GM12864 (cell line): ENCODE measurements at regions not wholly inside any gene's neighbourhood (a gene's known extent, or its start where the extent isn't known, plus 50 kb on each side); places are given as distances from the start of the nearest gene placed in this dataset.
A peak's percentile ranks its signal among the peaks of the same experiment; 100 is the strongest.

ENCODE experiments used
- DNase-seq: peaks from one replicate; pipeline ENCODE4 v3.0.0-alpha.2; 2011; ENCODE audit warnings: low read depth
- H3K4me3 ChIP-seq: 2 replicates; pipeline ENCODE4 v1.5.1; 2011; ENCODE audit warnings: mild to moderate bottlenecking, low read depth, low read length, control low read depth
- TF ChIP-seq, protein P1 (sequence below): IDR thresholded peaks from 2 replicates; pipeline ENCODE4 v1.5.1; 2011; ENCODE audit warnings: low read depth, mild to moderate bottlenecking, moderate library complexity, low read length, control low read depth, inconsistent platforms; ENCODE audit errors: missing control alignments

DNA sequence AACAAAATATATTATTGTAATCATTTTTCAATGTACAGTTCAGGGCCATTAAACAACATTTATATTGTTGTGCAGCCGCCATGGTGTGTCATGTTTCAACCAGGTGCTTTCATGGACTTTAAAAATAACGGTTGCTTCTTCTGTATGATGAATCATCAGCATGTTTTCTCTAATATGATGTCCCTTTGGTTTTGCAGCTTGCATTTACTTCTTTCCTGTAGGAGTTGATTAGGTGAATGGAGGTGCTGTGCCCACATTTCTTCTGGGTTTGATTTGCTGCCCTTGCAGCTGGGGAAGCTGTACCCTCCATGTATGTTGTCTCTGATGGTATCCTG is 54.9 kb upstream of the TULP4 start:
- H3K4me3 ChIP-seq = no peak overlapping the region
- TF ChIP-seq, protein P1, sequence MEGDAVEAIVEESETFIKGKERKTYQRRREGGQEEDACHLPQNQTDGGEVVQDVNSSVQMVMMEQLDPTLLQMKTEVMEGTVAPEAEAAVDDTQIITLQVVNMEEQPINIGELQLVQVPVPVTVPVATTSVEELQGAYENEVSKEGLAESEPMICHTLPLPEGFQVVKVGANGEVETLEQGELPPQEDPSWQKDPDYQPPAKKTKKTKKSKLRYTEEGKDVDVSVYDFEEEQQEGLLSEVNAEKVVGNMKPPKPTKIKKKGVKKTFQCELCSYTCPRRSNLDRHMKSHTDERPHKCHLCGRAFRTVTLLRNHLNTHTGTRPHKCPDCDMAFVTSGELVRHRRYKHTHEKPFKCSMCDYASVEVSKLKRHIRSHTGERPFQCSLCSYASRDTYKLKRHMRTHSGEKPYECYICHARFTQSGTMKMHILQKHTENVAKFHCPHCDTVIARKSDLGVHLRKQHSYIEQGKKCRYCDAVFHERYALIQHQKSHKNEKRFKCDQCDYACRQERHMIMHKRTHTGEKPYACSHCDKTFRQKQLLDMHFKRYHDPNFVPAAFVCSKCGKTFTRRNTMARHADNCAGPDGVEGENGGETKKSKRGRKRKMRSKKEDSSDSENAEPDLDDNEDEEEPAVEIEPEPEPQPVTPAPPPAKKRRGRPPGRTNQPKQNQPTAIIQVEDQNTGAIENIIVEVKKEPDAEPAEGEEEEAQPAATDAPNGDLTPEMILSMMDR = no peak
- no peak for DNase-seq

DNA sequence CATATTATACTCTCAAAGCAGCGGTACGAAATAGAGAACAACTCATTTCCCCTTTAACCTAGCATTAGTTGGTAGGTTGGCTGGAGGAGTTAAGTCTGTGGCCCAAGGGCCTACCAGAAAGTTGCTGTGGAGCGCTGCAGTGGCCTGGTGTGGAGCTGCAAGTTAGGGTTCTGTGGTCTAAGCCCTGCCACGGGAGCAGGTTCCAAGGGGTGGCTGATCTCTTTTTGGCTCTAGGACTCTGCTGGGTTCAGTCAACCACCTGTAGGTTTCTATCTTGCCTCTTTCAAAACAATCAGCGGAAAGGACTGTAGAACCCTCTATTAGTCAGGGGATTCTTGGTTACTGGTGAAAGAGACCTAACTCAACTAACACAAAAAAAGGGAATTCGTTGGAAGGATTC is 54.5 kb upstream of the TULP4 start:
- no peak overlapping the region for H3K4me3 ChIP-seq
- DNase-seq = no peak
- TF ChIP-seq, protein P1 = peak; percentile 12

DNA sequence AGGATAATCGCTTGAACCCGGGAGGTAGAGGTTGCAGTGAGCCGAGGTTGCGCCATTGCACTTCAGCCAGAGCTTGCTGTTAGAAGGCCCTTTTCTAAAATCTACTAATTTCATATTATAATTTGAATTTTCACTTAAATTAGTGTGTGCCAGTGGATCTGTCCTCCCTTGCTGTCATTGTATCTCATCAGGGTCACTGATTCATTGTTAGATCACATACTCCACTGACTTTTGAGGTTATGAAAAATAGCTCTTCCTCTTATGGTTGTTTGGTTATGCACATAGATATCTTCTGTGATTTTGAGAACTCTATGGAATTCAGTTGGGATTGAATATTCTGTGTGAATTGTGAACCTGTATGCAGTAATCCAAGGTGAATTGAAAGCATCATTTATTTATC is 53.1 kb upstream of the TULP4 start:
- TF ChIP-seq, protein P1 = no peak
- no peak overlapping the region for H3K4me3 ChIP-seq

DNA sequence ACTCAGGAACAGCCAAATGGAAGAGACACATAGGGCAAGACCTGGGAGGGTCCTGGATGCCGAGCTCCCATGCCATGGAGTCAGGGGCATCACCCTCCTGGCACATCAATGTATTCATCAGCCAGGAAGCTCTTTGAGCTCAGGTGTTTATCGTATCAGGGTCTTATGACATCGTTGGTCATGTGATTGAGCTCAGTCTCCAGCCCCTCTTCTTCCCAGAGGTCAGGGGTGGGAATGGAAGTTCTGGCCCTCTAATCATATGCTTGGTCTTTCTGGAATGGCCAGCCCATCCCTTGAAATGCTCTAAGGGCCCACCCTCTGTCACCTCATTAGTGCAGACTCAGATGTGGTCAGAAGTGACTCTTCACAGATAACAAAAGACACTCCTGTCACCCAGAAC is 52.4 kb upstream of the TULP4 start:
- no peak overlapping the region for H3K4me3 ChIP-seq
- TF ChIP-seq, protein P1 = no peak
- no peak for DNase-seq

More for the DNA sequence above, 53.1 kb upstream of the TULP4 start:
- DNase-seq = no peak

DNA sequence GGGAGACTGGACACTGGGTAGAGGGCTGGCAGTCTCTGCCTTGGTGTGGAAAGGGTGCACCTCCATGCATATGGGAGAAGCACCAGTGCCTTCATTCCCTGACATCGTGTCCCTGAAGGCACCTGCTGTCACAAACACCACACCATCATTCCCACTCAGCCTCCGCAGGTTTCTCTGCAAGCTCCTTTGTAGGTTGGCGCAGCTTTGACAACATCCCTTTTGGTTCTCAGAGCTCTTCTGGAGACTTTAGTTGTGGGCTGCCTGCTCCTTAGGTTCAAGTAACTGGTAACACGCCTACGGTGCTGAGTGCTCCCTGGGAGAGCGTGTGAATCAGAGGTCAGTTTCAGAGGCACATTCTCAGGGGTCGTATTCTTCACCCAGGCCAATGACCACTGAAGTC is 50.2 kb upstream of the TULP4 start:
- DNase-seq = no peak
- no peak overlapping the region for H3K4me3 ChIP-seq
- TF ChIP-seq, protein P1 = no peak
